ACC112 (cell line): ENCODE measurements at regions not wholly inside any gene's neighbourhood (a gene's known extent, or its start where the extent isn't known, plus 50 kb on each side); places are given as distances from the start of the nearest gene placed in this dataset.

Experiments
- H2AFZ ChIP-seq: fragments of 200-600 bp; sonication (generic); one replicate; pipeline ENCODE4 v1.6.0; 2017; ENCODE audit warnings: antibody characterized with exemption, low read length; ENCODE audit not compliant: unreplicated experiment
- H3K27ac ChIP-seq: fragments of 200-600 bp; sonication (generic); 2 replicates; pipeline ENCODE4 v1.5.1; 2014; ENCODE audit warnings: low read depth, mild to moderate bottlenecking, antibody characterized with exemption, low read length, moderate library complexity
- H3K27me3 ChIP-seq: fragments of 200-600 bp; sonication (generic); 2 replicates; pipeline ENCODE4 v1.6.1; 2014; ENCODE audit warnings: mild to moderate bottlenecking, antibody characterized with exemption, low read length, moderate library complexity, mixed read lengths; ENCODE audit not compliant: insufficient read depth
- H3K36me3 ChIP-seq: fragments of 200-600 bp; sonication (generic); 2 replicates; pipeline ENCODE4 v1.6.1; 2016; ENCODE audit warnings: mild to moderate bottlenecking, antibody characterized with exemption, low read length, moderate library complexity, mixed read lengths; ENCODE audit not compliant: insufficient read depth
- H3K4me1 ChIP-seq: fragments of 200-600 bp; sonication (generic); one replicate; pipeline ENCODE4 v1.6.1; 2016; ENCODE audit warnings: low read length, mixed read lengths; ENCODE audit not compliant: insufficient read depth, unreplicated experiment, control insufficient read depth
- H3K4me3 ChIP-seq: fragments of 200-600 bp; sonication (generic); 2 replicates; pipeline ENCODE4 v1.5.1; 2014; ENCODE audit warnings: mild to moderate bottlenecking, low read depth, low read length
- H3K79me2 ChIP-seq: fragments of 200-600 bp; sonication (generic); one replicate; pipeline ENCODE4 v1.6.0; 2016; ENCODE audit warnings: low read length; ENCODE audit not compliant: control insufficient read depth, unreplicated experiment, insufficient read depth

GRCh38 chr2:11027195-11027594, 115.5 kb downstream of the KCNF1 start:
- H3K79me2 ChIP-seq: no peaks in the 10 kb centered on the region
- H2AFZ ChIP-seq: no peak overlapping the region
- no peak overlapping the region for H3K27ac ChIP-seq
- H3K4me3 ChIP-seq: no peak overlapping the region
- H3K36me3 ChIP-seq: no peaks in the 10 kb centered on the region
- no peaks in the 10 kb centered on the region for H3K4me1 ChIP-seq
- peaks cover 31% of the 10 kb centered on the region for H3K27me3 ChIP-seq

- peaks cover 36% of the 10 kb centered on the region for H3K27me3 ChIP-seq
- H3K4me1 ChIP-seq: no peaks in the 10 kb centered on the region
- no peak overlapping the region for H3K27ac ChIP-seq
- no peak overlapping the region for H3K4me3 ChIP-seq
- no peaks in the 10 kb centered on the region for H3K36me3 ChIP-seq
- H3K79me2 ChIP-seq: no peaks in the 10 kb centered on the region
- no peak overlapping the region for H2AFZ ChIP-seq
Observed at GRCh38 chr2:11028407-11028916, 116.7 kb downstream of the KCNF1 start.

DNA sequence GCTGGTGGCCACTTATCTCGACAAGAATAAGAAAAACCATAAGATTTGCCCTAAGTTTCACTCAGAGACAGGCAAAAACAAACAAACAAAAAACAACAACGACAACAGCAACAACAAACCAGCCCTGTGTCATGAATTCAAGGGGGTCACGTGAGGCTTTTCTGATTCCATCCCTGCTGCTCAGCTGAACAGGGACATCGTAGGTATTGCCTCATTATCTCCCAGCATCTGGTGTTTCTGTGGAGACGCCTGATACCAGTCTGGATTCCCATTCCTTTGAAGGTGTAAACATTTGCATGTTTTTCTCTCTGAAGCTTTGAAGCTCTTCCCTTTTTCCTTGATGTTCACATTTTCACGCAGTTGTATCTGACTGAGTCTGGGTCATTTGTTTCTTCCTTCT, 117.4 kb downstream of the KCNF1 start:
- Histone ChIP-seq H3K27ac (no peak overlapping the region), H3K4me3 (no peak overlapping the region), H3K27me3 (peaks cover 42% of the 10 kb centered on the region), H3K79me2 (no peaks in the 10 kb centered on the region), H2AFZ (no peak overlapping the region), H3K4me1 (no peaks in the 10 kb centered on the region), H3K36me3 (no peaks in the 10 kb centered on the region)

DNA sequence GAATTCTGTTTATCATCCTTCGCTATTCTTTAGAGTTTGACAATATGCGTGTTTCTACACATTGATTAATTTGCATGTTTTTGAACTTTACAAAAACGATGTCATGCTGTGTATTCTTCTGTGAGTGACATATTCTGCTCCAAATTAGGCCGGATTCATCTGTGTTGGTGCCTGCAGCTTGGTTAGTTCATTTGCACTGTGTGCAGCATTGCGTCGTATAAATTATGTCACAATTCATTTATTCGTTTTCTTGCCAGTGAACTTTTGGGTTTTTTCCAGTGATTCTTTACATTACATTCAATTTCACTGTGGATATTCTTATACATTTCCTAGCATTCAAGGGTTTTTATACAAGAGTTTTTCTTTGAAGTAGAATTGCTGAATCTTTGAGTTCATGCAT, 118.3 kb downstream of the KCNF1 start:
- Histone ChIP-seq H3K4me1 (no peaks in the 10 kb centered on the region), H2AFZ (no peak overlapping the region), H3K36me3 (no peaks in the 10 kb centered on the region), H3K4me3 (no peak overlapping the region), H3K79me2 (no peaks in the 10 kb centered on the region), H3K27me3 (peaks cover 49% of the 10 kb centered on the region), H3K27ac (no peak overlapping the region)

GRCh38 chr2:11030909-11031308, 119.2 kb downstream of the KCNF1 start:
- Histone ChIP-seq H2AFZ (no peak overlapping the region), H3K36me3 (no peaks in the 10 kb centered on the region), H3K27ac (no peak overlapping the region), H3K4me3 (no peak overlapping the region), H3K4me1 (no peaks in the 10 kb centered on the region), H3K79me2 (no peaks in the 10 kb centered on the region), H3K27me3 (peaks cover 57% of the 10 kb centered on the region)

- H3K36me3 ChIP-seq: no peaks in the 10 kb centered on the region
- no peak overlapping the region for H3K27ac ChIP-seq
- no peaks in the 10 kb centered on the region for H3K4me1 ChIP-seq
- H3K4me3 ChIP-seq: no peak overlapping the region
- H2AFZ ChIP-seq: no peak overlapping the region
- peaks cover 67% of the 10 kb centered on the region for H3K27me3 ChIP-seq
- no peaks in the 10 kb centered on the region for H3K79me2 ChIP-seq
Observed at GRCh38 chr2:11031876-11032275, 120.1 kb downstream of the KCNF1 start.

GRCh38 chr2:11032396-11032795, 120.7 kb downstream of the KCNF1 start:
- H3K27ac ChIP-seq: no peak overlapping the region
- H3K4me3 ChIP-seq: no peak overlapping the region
- H3K4me1 ChIP-seq: no peaks in the 10 kb centered on the region
- H3K79me2 ChIP-seq: no peaks in the 10 kb centered on the region
- H3K27me3 ChIP-seq: peaks cover 71% of the 10 kb centered on the region
- H3K36me3 ChIP-seq: no peaks in the 10 kb centered on the region
- no peak overlapping the region for H2AFZ ChIP-seq

- peaks cover 78% of the 10 kb centered on the region for H3K27me3 ChIP-seq
- H3K27ac ChIP-seq: no peak overlapping the region
- H2AFZ ChIP-seq: no peak overlapping the region
- no peaks in the 10 kb centered on the region for H3K4me1 ChIP-seq
- H3K4me3 ChIP-seq: no peak overlapping the region
- no peaks in the 10 kb centered on the region for H3K79me2 ChIP-seq
- H3K36me3 ChIP-seq: no peaks in the 10 kb centered on the region
Observed at GRCh38 chr2:11033114-11033513, 121.4 kb downstream of the KCNF1 start.

- H3K36me3 ChIP-seq: no peaks in the 10 kb centered on the region
- H2AFZ ChIP-seq: no peak overlapping the region
- H3K79me2 ChIP-seq: no peaks in the 10 kb centered on the region
- no peak overlapping the region for H3K4me3 ChIP-seq
- peaks cover 93% of the 10 kb centered on the region for H3K27me3 ChIP-seq
- no peak overlapping the region for H3K27ac ChIP-seq
- H3K4me1 ChIP-seq: no peaks in the 10 kb centered on the region
Observed at GRCh38 chr2:11038641-11039040, 116.6 kb upstream of the SLC66A3 start.

- Histone ChIP-seq H3K79me2 (no peaks in the 10 kb centered on the region), H3K4me1 (no peaks in the 10 kb centered on the region), H3K27ac (no peak overlapping the region), H3K4me3 (no peak overlapping the region), H3K36me3 (no peaks in the 10 kb centered on the region), H3K27me3 (peaks cover 85% of the 10 kb centered on the region), H2AFZ (no peak overlapping the region)
Observed at GRCh38 chr2:11040992-11041391, 114.3 kb upstream of the SLC66A3 start.

GRCh38 chr2:11042841-11043240, 112.4 kb upstream of the SLC66A3 start:
- Histone ChIP-seq H3K27ac (no peak overlapping the region), H2AFZ (no peak overlapping the region), H3K27me3 (peaks cover 67% of the 10 kb centered on the region), H3K4me3 (no peak overlapping the region), H3K79me2 (no peaks in the 10 kb centered on the region), H3K4me1 (no peaks in the 10 kb centered on the region), H3K36me3 (no peaks in the 10 kb centered on the region)
